HFFc6 (cell line): ENCODE measurements at regions not wholly inside any gene's neighbourhood (a gene's known extent, or its start where the extent isn't known, plus 50 kb on each side); places are given as distances from the start of the nearest gene placed in this dataset.

Experiments used
- DNase-seq: peaks from one replicate; pipeline ENCODE4 v3.0.0-alpha.2; 2018
- H3K27ac Mint-ChIP-seq: 2 replicates; pipeline ENCODE4 v1.8.0; 2020; ENCODE audit warnings: mild to moderate bottlenecking, mixed read lengths
- H3K27me3 Mint-ChIP-seq: 2 replicates; pipeline ENCODE4 v1.8.0; 2021; ENCODE audit warnings: mild to moderate bottlenecking, moderate library complexity, mixed read lengths; ENCODE audit not compliant: insufficient read depth
- H3K36me3 Mint-ChIP-seq: 2 replicates; pipeline ENCODE4 v1.8.0; 2021; ENCODE audit warnings: low read depth, mixed read lengths
- H3K4me1 Mint-ChIP-seq: 2 replicates; pipeline ENCODE4 v1.8.0; 2020; ENCODE audit warnings: low read depth, mixed read lengths
- H3K4me3 Mint-ChIP-seq: 2 replicates; pipeline ENCODE4 v1.8.0; 2020; ENCODE audit warnings: mild to moderate bottlenecking, moderate library complexity, mixed read lengths
- H3K9me3 Mint-ChIP-seq: 2 replicates; pipeline ENCODE4 v1.8.0; 2020; ENCODE audit warnings: mild to moderate bottlenecking, mixed read lengths
- TF ChIP-seq, protein P1 (sequence below): fragments of 200-600 bp; sonication (generic); IDR thresholded peaks from 2 replicates; pipeline ENCODE4 v1.5.0; 2021; ENCODE audit warnings: antibody characterized with exemption, mild to moderate bottlenecking

GRCh38 chr10:110358278-110358677 is 53.6 kb upstream of the SMNDC1 start:
- Mint-ChIP-seq H3K27me3 (no peaks in the 10 kb centered on the region; the same call in 1 of the 2 replicates), H3K4me1 (peaks cover 77% of the 10 kb centered on the region), H3K27ac (peak overlapping the region; percentile 94), H3K9me3 (no peaks in the 10 kb centered on the region), H3K4me3 (peak overlapping the region; percentile 63; the same call in 1 of the 2 replicates), H3K36me3 (no peaks in the 10 kb centered on the region)
- TF ChIP-seq, protein P1, sequence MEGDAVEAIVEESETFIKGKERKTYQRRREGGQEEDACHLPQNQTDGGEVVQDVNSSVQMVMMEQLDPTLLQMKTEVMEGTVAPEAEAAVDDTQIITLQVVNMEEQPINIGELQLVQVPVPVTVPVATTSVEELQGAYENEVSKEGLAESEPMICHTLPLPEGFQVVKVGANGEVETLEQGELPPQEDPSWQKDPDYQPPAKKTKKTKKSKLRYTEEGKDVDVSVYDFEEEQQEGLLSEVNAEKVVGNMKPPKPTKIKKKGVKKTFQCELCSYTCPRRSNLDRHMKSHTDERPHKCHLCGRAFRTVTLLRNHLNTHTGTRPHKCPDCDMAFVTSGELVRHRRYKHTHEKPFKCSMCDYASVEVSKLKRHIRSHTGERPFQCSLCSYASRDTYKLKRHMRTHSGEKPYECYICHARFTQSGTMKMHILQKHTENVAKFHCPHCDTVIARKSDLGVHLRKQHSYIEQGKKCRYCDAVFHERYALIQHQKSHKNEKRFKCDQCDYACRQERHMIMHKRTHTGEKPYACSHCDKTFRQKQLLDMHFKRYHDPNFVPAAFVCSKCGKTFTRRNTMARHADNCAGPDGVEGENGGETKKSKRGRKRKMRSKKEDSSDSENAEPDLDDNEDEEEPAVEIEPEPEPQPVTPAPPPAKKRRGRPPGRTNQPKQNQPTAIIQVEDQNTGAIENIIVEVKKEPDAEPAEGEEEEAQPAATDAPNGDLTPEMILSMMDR = no peak
- no peak for DNase-seq

- no peaks in the 10 kb centered on the region for H3K36me3 Mint-ChIP-seq
- TF ChIP-seq, protein P1 = no peak; the same call in 1 of the 2 replicates
- no peaks in the 10 kb centered on the region for H3K9me3 Mint-ChIP-seq
- H3K4me3 Mint-ChIP-seq = no peak overlapping the region
- peak; percentile 9 for DNase-seq
- 0 out of 2 replicates have a peak overlapping the region, but pooled peaks have one; percentile 94 for H3K27ac Mint-ChIP-seq
- peaks cover 76% of the 10 kb centered on the region for H3K4me1 Mint-ChIP-seq
- H3K27me3 Mint-ChIP-seq = no peaks in the 10 kb centered on the region; the same call in 1 of the 2 replicates
These were observed 54.3 kb upstream of the SMNDC1 start for GRCh38 chr10:110358869-110359629.

GRCh38 chr10:110360857-110361474 is 56.2 kb upstream of the SMNDC1 start:
- no peaks in the 10 kb centered on the region for H3K9me3 Mint-ChIP-seq
- no peak overlapping the region for H3K4me3 Mint-ChIP-seq
- no peak for DNase-seq
- no peak overlapping the region for H3K27ac Mint-ChIP-seq
- TF ChIP-seq, protein P1 = no peak
- H3K27me3 Mint-ChIP-seq = no peaks in the 10 kb centered on the region; the same call in 1 of the 2 replicates
- H3K4me1 Mint-ChIP-seq = peaks cover 66% of the 10 kb centered on the region
- H3K36me3 Mint-ChIP-seq = no peaks in the 10 kb centered on the region

DNA sequence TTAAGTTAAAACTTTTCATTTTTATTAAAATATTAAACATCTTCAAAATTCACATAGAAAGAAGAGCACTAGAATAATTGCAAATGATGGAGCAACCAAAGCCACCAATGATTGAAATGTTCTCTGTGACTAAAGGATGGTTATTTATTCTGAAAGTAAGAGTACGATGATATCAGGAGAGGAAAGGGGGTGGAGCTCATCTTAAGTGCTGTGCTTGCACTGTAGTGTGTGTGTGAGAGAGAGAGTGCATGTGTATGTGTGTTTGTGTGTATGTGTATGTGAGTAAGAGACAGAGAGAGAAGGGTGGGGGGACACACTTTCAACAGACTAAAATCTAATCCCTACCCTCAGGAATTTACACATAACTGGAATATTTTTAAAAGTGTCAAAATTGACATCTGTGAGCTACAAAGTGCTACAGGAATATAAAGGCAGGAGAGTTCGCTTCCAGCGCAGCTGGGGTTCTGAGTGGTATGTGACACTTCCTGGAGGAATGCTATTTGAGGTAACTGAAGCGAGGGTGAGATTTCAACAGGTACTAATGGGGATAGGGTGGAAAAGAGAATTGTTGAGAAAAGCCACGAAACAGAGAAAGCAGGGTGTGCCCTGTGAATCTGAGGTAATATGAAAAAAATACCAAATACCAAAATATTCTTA is 57.2 kb upstream of the SMNDC1 start:
- H3K4me3 Mint-ChIP-seq = no peak overlapping the region
- no peaks in the 10 kb centered on the region for H3K36me3 Mint-ChIP-seq
- peaks cover 56% of the 10 kb centered on the region for H3K4me1 Mint-ChIP-seq
- no peak for DNase-seq
- H3K27ac Mint-ChIP-seq = no peak overlapping the region
- no peaks in the 10 kb centered on the region for H3K9me3 Mint-ChIP-seq
- no peaks in the 10 kb centered on the region; the same call in 1 of the 2 replicates for H3K27me3 Mint-ChIP-seq
- TF ChIP-seq, protein P1 = no peak

GRCh38 chr10:110363572-110364411 is 59.1 kb upstream of the SMNDC1 start:
- H3K9me3 Mint-ChIP-seq = no peaks in the 10 kb centered on the region
- no peak overlapping the region for H3K27ac Mint-ChIP-seq
- H3K36me3 Mint-ChIP-seq = no peaks in the 10 kb centered on the region
- no peak overlapping the region for H3K4me3 Mint-ChIP-seq
- H3K4me1 Mint-ChIP-seq = peaks cover 38% of the 10 kb centered on the region
- TF ChIP-seq, protein P1 = no peak
- H3K27me3 Mint-ChIP-seq = no peaks in the 10 kb centered on the region
- no peak for DNase-seq
